Gastrocnemius medialis (tissue), 4 donors: ENCODE measurements at regions not wholly inside any gene's neighbourhood (a gene's known extent, or its start where the extent isn't known, plus 50 kb on each side); places are given as distances from the start of the nearest gene placed in this dataset.

Experiments
- ATAC-seq, 2 donors: fragments of 150-250 bp; one replicate each; pipeline ENCODE4 v1.9.1; 2016
- DNase-seq, 2 donors: peaks; one replicate each; pipeline ENCODE4 v3.0.0-alpha.2; 2019
- H3K27ac ChIP-seq, 4 donors: fragments of 200-600 bp; sonication (generic); 1 replicate in 1 of 4; 2 replicates in 3 of 4; pipeline ENCODE4 v1.5.1; 2016 to 2018; ENCODE audit warnings: mild to moderate bottlenecking in 2 of 4, moderate library complexity in 1 of 4
- H3K27me3 ChIP-seq, 3 donors: fragments of 200-600 bp; sonication (generic) in 2 of 3; 1 replicate in 1 of 3; 2 replicates in 2 of 3; pipeline versions ENCODE4 v1.5.1 to v1.6.0; 2016 to 2019; ENCODE audit warnings: mild to moderate bottlenecking in 1 of 3, moderate library complexity in 1 of 3
- H3K36me3 ChIP-seq, 2 donors: fragments of 200-600 bp; sonication (generic) in 1 of 2; one replicate each; pipeline ENCODE4 v1.5.1; 2017 to 2018
- H3K4me1 ChIP-seq, 2 donors: fragments of 200-600 bp; sonication (generic) in 1 of 2; one replicate each; pipeline ENCODE4 v1.5.1; 2016 to 2017; ENCODE audit warnings: mild to moderate bottlenecking in 2 of 2
- H3K4me3 ChIP-seq, 4 donors: fragments of 200-600 bp; sonication (generic) in 3 of 4; 1 replicate in 1 of 4; 2 replicates in 3 of 4; pipeline ENCODE4 v1.5.1; 2016 to 2019; ENCODE audit warnings: mild to moderate bottlenecking in 2 of 4
- H3K9me3 ChIP-seq, 3 donors: fragments of 200-600 bp; sonication (generic) in 2 of 3; 1 replicate in 1 of 3; 2 replicates in 2 of 3; pipeline ENCODE4 v1.5.1; 2016 to 2019
- CTCF ChIP-seq, 5 experiments: fragments of 450-650 bp in 3 of 5; fragments of 200-600 bp in 2 of 5; sonication (generic) in 2 of 5; IDR thresholded peaks in 4 of 5; conservative IDR thresholded peaks in 1 of 5; 1 replicate in 4 of 5; 2 replicates in 1 of 5; pipeline ENCODE4 v1.5.1; 2016 to 2019; ENCODE audit warnings: antibody characterized with exemption in 5 of 5, mild to moderate bottlenecking in 3 of 5, moderate library complexity in 3 of 5
- POLR2A ChIP-seq, 2 donors: fragments of 450-650 bp; IDR thresholded peaks; one replicate each; pipeline ENCODE4 v1.6.1; 2017; ENCODE audit warnings: antibody characterized with exemption in 2 of 2, mild to moderate bottlenecking in 2 of 2, moderate library complexity in 2 of 2
- in situ Hi-C, 4 donors: fragments of 200-750 bp; cut with MboI; loops; one replicate each; pipeline versions ENCODE4 v1.15.0 to v1.8.0; 2017; ENCODE audit warnings: low sequenced_read_pairs in 4 of 4
- intact Hi-C: fragments of 100-400 bp; cut with DNase I; formaldehyde crosslinking; loops from one replicate; pipeline ENCODE4 v1.15.1; 2023; ENCODE audit warnings: low total_unique reads

DNA sequence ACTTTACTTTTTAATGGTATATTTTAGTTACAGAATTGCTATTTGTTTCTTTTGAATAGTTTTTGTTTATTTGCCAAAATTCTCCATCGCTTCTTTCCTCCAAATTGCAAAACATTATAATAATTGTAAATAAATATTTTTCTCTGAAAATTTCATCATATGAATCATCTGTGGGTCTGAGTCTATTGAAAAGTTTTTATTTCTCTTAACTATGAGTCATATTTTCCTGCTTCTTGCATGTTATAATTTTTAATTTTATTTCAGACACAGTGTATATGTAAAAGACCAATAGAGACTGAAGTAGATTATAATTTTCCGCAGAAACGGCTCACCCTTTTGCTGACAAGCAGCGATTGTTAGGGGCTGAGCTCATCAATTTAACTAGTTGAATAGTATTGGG is 279.1 kb upstream of the IL12B start:
- Histone ChIP-seq H3K27me3 (no peaks in the 10 kb centered on the region), H3K27ac (no peak overlapping the region), H3K36me3 (no peaks in the 10 kb centered on the region), H3K4me3 (no peak overlapping the region), H3K4me1 (no peaks in the 10 kb centered on the region), H3K9me3 (no peaks in the 10 kb centered on the region)
- ATAC-seq (no peak), DNase-seq (no peak)
- in situ Hi-C loops = no loop called here
- TF ChIP-seq POLR2A (IDR thresholded peaks at IDR 0.05) = no peak
- TF ChIP-seq CTCF (IDR thresholded peaks at IDR 0.05 in 4 of 5, conservative IDR thresholded peaks at IDR 0.05 in 1 of 5) = no peak
- intact Hi-C loops = no loop called here

GRCh38 chr5:159610966-159611579 is 280.8 kb upstream of the IL12B start:
- in situ Hi-C loops (no loop called here), intact Hi-C loops (no loop called here)
- H3K9me3 ChIP-seq = no peaks in the 10 kb centered on the region
- no peaks in the 10 kb centered on the region for H3K4me1 ChIP-seq
- no peaks in the 10 kb centered on the region for H3K36me3 ChIP-seq
- no peak for DNase-seq
- no peaks in the 10 kb centered on the region for H3K27me3 ChIP-seq
- H3K27ac ChIP-seq = no peak overlapping the region
- H3K4me3 ChIP-seq = no peak overlapping the region
- no peak for ATAC-seq
- TF ChIP-seq POLR2A (IDR thresholded peaks at IDR 0.05) = no peak
- TF ChIP-seq CTCF (IDR thresholded peaks at IDR 0.05 in 4 of 5, conservative IDR thresholded peaks at IDR 0.05 in 1 of 5) = no peak

- Histone ChIP-seq H3K4me1 (no peaks in the 10 kb centered on the region), H3K9me3 (no peaks in the 10 kb centered on the region), H3K27me3 (no peaks in the 10 kb centered on the region), H3K27ac (no peak overlapping the region), H3K4me3 (no peak overlapping the region), H3K36me3 (no peaks in the 10 kb centered on the region)
- TF ChIP-seq POLR2A (IDR thresholded peaks at IDR 0.05) = no peak
- TF ChIP-seq CTCF (IDR thresholded peaks at IDR 0.05 in 4 of 5, conservative IDR thresholded peaks at IDR 0.05 in 1 of 5) = no peak
- ATAC-seq (no peak), DNase-seq (no peak)
- intact Hi-C loops (no loop called here), in situ Hi-C loops (no loop called here)
Observed at GRCh38 chr5:159616952-159617351, 286.7 kb upstream of the IL12B start.

DNA sequence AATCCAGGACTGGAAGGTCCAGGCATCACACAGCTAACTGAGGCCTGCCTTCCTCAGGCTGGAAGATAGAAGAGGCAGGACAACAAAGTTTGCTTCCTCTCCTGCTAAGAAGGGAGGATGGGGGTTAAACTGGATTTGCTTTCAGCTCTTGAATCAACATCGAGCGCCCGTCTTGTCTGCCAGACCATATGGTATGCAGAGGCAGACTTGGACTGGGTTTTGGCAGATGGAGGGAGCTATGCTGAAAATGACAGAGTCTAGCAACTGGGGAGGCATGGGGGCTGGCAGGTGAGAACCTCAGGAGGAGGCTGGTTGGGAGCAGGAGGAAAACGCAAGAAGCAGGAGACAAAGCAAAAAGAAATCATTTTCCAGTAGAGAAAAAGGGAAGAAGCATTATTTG is 289.5 kb upstream of the IL12B start:
- DNase-seq (no peak), ATAC-seq (no peak)
- TF ChIP-seq CTCF (IDR thresholded peaks at IDR 0.05 in 4 of 5, conservative IDR thresholded peaks at IDR 0.05 in 1 of 5) (no peak), POLR2A (IDR thresholded peaks at IDR 0.05) (no peak)
- H3K36me3 ChIP-seq = no peaks in the 10 kb centered on the region
- no peak overlapping the region for H3K4me3 ChIP-seq
- H3K4me1 ChIP-seq = no peaks in the 10 kb centered on the region
- in situ Hi-C loops = no loop called here
- H3K9me3 ChIP-seq = no peaks in the 10 kb centered on the region
- no peaks in the 10 kb centered on the region for H3K27me3 ChIP-seq
- intact Hi-C loops = no loop called here
- no peak overlapping the region for H3K27ac ChIP-seq
